ENCODE measurements at regions not wholly inside any gene's neighbourhood (a gene's known extent, or its start where the extent isn't known, plus 50 kb on each side); places are given as distances from the start of the nearest gene placed in this dataset.
"Not testable (repeated sequence)": the region's sequence is repeated elsewhere in the genome, so short reads cannot be mapped to it uniquely, and the experiment has no call there.

DNA sequence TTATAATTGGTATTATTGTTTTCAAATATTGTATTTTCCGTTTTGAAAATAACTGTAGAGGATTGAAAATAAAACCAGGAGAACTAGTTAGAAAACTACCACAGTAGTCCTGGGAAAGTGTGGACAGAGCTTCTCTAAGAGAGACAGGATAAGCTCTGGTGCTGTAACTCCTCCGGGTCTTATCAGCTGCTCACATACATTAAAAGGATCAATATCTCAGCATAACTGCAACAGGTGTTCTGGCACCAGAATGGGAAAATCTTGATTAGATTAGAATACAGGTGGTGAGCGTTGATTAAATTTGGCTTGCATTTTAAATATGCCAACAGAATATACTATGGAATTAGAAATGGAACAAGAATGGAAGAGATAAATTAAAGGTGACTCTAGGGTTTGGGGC, 1138.9 kb upstream of the ADGRB3 start:
- Mint-ChIP-seq H3K36me3 (ENCODE audit: low read depth) (no peaks in the 10 kb centered on the region), H3K4me1 (ENCODE audit: low read depth) (no peaks in the 10 kb centered on the region), H3K4me3 (ENCODE audit: unreplicated experiment) (no peak overlapping the region), H3K27me3 (ENCODE audit: low read depth) (peaks cover 4% of the 10 kb centered on the region), H3K27ac (ENCODE audit: unreplicated experiment) (no peak overlapping the region), H3K9me3 (ENCODE audit: low read depth) (peaks cover 6% of the 10 kb centered on the region)
- no peak for TF ChIP-seq CTCF (IDR thresholded peaks at IDR 0.05)
- no peak for DNase-seq (ENCODE audit: low spot score)

GRCh38 chr6:67493682-67494081, 1141.4 kb upstream of the ADGRB3 start:
- H3K4me3 Mint-ChIP-seq (ENCODE audit: unreplicated experiment), result no peak overlapping the region
- no peaks in the 10 kb centered on the region for H3K4me1 Mint-ChIP-seq (ENCODE audit: low read depth)
- peaks cover 10% of the 10 kb centered on the region for H3K9me3 Mint-ChIP-seq (ENCODE audit: low read depth)
- H3K27ac Mint-ChIP-seq (ENCODE audit: unreplicated experiment), result no peak overlapping the region
- H3K36me3 Mint-ChIP-seq (ENCODE audit: low read depth), result no peaks in the 10 kb centered on the region
- H3K27me3 Mint-ChIP-seq (ENCODE audit: low read depth), result peaks cover 4% of the 10 kb centered on the region
- DNase-seq (ENCODE audit: low spot score), result no peak
- no peak for TF ChIP-seq CTCF (IDR thresholded peaks at IDR 0.05)

DNA sequence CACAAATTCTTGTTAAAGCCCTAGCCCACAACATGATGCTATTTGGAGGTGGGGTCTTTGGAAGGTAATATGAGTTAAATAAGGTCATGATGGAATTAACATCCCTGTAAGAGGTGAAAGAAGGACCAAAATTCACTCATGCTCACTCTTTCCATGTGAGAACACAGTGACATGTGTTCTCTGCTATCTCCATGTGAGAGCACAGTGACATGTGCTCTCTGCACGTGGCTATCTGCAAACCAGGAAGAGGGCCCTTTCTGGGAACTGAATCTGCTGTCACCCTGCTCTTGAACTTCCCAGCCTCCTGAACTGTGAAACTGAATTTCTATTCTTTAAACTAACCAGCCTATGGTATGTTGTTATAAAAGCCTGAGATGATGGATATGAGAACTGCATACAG, 1159.4 kb upstream of the ADGRB3 start:
- no peak for DNase-seq (ENCODE audit: low spot score)
- no peaks in the 10 kb centered on the region for H3K27me3 Mint-ChIP-seq (ENCODE audit: low read depth)
- TF ChIP-seq CTCF (IDR thresholded peaks at IDR 0.05), result no peak
- no peak overlapping the region for H3K27ac Mint-ChIP-seq (ENCODE audit: unreplicated experiment)
- H3K4me3 Mint-ChIP-seq (ENCODE audit: unreplicated experiment), result no peak overlapping the region
- peaks cover 3% of the 10 kb centered on the region for H3K9me3 Mint-ChIP-seq (ENCODE audit: low read depth)
- H3K4me1 Mint-ChIP-seq (ENCODE audit: low read depth), result no peaks in the 10 kb centered on the region
- H3K36me3 Mint-ChIP-seq (ENCODE audit: low read depth), result no peaks in the 10 kb centered on the region

- Mint-ChIP-seq H3K9me3 (ENCODE audit: low read depth) (peaks cover 14% of the 10 kb centered on the region), H3K36me3 (ENCODE audit: low read depth) (peaks cover 1% of the 10 kb centered on the region), H3K4me3 (ENCODE audit: unreplicated experiment) (no peak overlapping the region), H3K27me3 (ENCODE audit: low read depth) (no peaks in the 10 kb centered on the region), H3K27ac (ENCODE audit: unreplicated experiment) (no peak overlapping the region), H3K4me1 (ENCODE audit: low read depth) (no peaks in the 10 kb centered on the region)
- no peak for DNase-seq (ENCODE audit: low spot score)
- TF ChIP-seq CTCF (IDR thresholded peaks at IDR 0.05), result no peak
Observed at GRCh38 chr6:67467341-67467740, 1167.7 kb upstream of the ADGRB3 start.

DNA sequence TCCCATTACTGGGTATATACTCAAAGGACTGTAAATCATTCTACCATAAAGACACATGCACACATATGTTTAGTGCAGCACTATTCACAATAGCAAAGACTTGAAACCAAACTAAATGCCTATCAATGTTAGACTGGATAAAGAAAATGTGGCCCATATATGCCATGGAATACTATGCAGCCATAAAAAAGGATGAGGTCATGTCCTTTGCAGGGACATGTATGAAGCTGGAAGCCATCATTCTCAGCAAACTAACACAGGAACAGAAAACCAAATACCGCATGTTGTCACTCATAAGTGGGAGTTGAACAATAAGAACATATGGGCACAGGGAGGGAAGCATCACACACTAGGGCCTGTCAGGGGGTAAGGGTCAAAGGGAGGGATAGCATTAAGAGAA, 1172.4 kb upstream of the ADGRB3 start:
- H3K36me3 Mint-ChIP-seq (ENCODE audit: low read depth); H3K27me3 Mint-ChIP-seq (ENCODE audit: low read depth); H3K4me1 Mint-ChIP-seq (ENCODE audit: low read depth); DNase-seq (ENCODE audit: low spot score); H3K4me3 Mint-ChIP-seq (ENCODE audit: unreplicated experiment); H3K27ac Mint-ChIP-seq (ENCODE audit: unreplicated experiment): not testable (repeated sequence)
- peaks cover 27% of the 10 kb centered on the region for H3K9me3 Mint-ChIP-seq (ENCODE audit: low read depth)

DNA sequence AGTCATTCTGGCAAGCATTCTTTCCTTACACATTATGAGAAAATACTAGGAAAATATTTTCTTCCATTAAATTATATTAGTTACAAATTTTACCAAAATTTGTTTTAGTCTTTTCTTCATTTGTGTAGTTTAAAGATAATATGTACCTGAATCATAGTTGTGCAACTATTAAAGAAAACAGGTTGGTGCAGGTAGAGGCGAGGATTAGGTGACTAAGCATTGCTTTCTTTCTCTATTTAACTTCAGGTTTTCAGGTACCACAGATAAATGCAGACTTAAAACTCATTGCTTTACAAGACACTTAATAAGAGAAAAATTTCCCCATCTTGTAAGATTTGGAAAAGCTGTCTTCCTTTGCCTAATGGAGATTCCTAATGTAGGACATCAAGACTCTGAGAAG, 1175.5 kb upstream of the ADGRB3 start:
- DNase-seq (ENCODE audit: low spot score), result no peak
- H3K27ac Mint-ChIP-seq (ENCODE audit: unreplicated experiment), result no peak overlapping the region
- H3K4me1 Mint-ChIP-seq (ENCODE audit: low read depth), result no peaks in the 10 kb centered on the region
- TF ChIP-seq CTCF (IDR thresholded peaks at IDR 0.05), result no peak
- H3K27me3 Mint-ChIP-seq (ENCODE audit: low read depth), result no peaks in the 10 kb centered on the region
- H3K4me3 Mint-ChIP-seq (ENCODE audit: unreplicated experiment), result no peak overlapping the region
- peaks cover 3% of the 10 kb centered on the region for H3K36me3 Mint-ChIP-seq (ENCODE audit: low read depth)
- H3K9me3 Mint-ChIP-seq (ENCODE audit: low read depth), result peaks cover 36% of the 10 kb centered on the region
